AG04449 (cell line): ENCODE measurements at regions not wholly inside any gene's neighbourhood (a gene's known extent, or its start where the extent isn't known, plus 50 kb on each side); places are given as distances from the start of the nearest gene placed in this dataset.

ENCODE experiments used
- CTCF ChIA-PET: fragments of 350-600 bp; formaldehyde crosslinking; extraction: SDS; loops from one replicate; lab custom pipeline; 2021; ENCODE audit warnings: antibody characterized with exemption; lab: Yijun Ruan, JAX
- POLR2A ChIA-PET: fragments of 400-600, 350-600 bp; formaldehyde crosslinking; extraction: SDS; loops from one replicate; lab custom pipeline; 2020; ENCODE audit warnings: antibody characterized with exemption, inconsistent platforms; lab: Yijun Ruan, JAX
- DNase-seq: peaks from one replicate; pipeline ENCODE4 v3.0.0-alpha.2; 2010; ENCODE audit warnings: low read depth, low spot score
- H3K4me3 ChIP-seq: 2 replicates; pipeline ENCODE4 v1.5.1; 2011; ENCODE audit warnings: low read depth, mild to moderate bottlenecking, control low read depth, low read length
- CTCF ChIP-seq: IDR thresholded peaks from one replicate; pipeline ENCODE4 v1.5.1; 2011; ENCODE audit warnings: mild to moderate bottlenecking, moderate library complexity, low read length, control low read depth, inconsistent platforms; ENCODE audit not compliant: insufficient read depth; ENCODE audit errors: missing control alignments

GRCh38 chr2:64784168-64785061 is 130.7 kb upstream of the SERTAD2 start:
- CTCF ChIA-PET = interaction anchor here (1.9 kb wide), 1 partner anchor 9 kb away, joined by 5 read pairs; no protein-coding TSS in a partner anchor

GRCh38 chr2:64785245-64785644 is 131.5 kb upstream of the SERTAD2 start:
- no peak for DNase-seq
- no peak overlapping the region for H3K4me3 ChIP-seq
- ChIA-PET CTCF (interaction anchor here (1.9 kb wide), 1 partner anchor 8 kb away, joined by 5 read pairs; no protein-coding TSS in a partner anchor), POLR2A (no interaction called here)
- TF ChIP-seq CTCF = no peak

More at GRCh38 chr2:64784168-64785061, 130.7 kb upstream of the SERTAD2 start:
- no peak for DNase-seq
- no peak for TF ChIP-seq CTCF
- H3K4me3 ChIP-seq = no peak overlapping the region
- POLR2A ChIA-PET = no interaction called here

GRCh38 chr2:64786343-64787018 is 132.8 kb upstream of the SERTAD2 start:
- DNase-seq = no peak
- ChIA-PET CTCF (no interaction called here), POLR2A (interaction anchor here (0.8 kb wide), 1 partner anchor 133 kb away, joined by 3 read pairs; the partner anchor contains the start of gene SERTAD2)
- H3K4me3 ChIP-seq = no peak overlapping the region
- no peak for TF ChIP-seq CTCF

DNA sequence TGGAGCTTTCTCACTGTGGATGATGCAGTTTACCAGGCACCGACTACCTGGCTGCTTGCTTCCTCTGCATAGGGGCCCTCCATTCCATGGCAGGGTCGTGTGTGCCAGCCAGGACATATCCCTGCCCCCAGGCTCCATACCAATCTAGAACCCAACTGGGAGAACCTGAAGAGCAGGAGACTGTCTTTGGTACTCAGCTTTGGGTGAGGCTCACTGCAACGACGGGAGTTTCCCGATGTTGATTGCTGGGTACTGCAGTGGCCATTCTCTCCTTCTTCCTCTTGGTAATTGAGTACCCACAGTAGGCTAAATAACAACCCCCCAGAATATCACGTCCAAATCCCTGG is 133.3 kb upstream of the SERTAD2 start:
- no peak for DNase-seq
- H3K4me3 ChIP-seq = no peak overlapping the region
- CTCF ChIA-PET = no interaction called here
- POLR2A ChIA-PET = interaction anchor here (0.8 kb wide), 1 partner anchor 133 kb away, joined by 3 read pairs; the partner anchor contains the start of gene SERTAD2
- no peak for TF ChIP-seq CTCF

GRCh38 chr2:64787698-64788097 is 134.0 kb upstream of the SERTAD2 start:
- POLR2A ChIA-PET = no interaction called here
- CTCF ChIA-PET = interaction anchor here (0.8 kb wide), 1 partner anchor 10 kb away, joined by 3 read pairs; no protein-coding TSS in a partner anchor
- DNase-seq = no peak
- H3K4me3 ChIP-seq = no peak overlapping the region
- TF ChIP-seq CTCF = no peak
